ENCODE measurements at regions not wholly inside any gene's neighbourhood (a gene's known extent, or its start where the extent isn't known, plus 50 kb on each side); places are given as distances from the start of the nearest gene placed in this dataset.
A peak's percentile ranks its signal among the peaks of the same experiment; 100 is the strongest.

DNA sequence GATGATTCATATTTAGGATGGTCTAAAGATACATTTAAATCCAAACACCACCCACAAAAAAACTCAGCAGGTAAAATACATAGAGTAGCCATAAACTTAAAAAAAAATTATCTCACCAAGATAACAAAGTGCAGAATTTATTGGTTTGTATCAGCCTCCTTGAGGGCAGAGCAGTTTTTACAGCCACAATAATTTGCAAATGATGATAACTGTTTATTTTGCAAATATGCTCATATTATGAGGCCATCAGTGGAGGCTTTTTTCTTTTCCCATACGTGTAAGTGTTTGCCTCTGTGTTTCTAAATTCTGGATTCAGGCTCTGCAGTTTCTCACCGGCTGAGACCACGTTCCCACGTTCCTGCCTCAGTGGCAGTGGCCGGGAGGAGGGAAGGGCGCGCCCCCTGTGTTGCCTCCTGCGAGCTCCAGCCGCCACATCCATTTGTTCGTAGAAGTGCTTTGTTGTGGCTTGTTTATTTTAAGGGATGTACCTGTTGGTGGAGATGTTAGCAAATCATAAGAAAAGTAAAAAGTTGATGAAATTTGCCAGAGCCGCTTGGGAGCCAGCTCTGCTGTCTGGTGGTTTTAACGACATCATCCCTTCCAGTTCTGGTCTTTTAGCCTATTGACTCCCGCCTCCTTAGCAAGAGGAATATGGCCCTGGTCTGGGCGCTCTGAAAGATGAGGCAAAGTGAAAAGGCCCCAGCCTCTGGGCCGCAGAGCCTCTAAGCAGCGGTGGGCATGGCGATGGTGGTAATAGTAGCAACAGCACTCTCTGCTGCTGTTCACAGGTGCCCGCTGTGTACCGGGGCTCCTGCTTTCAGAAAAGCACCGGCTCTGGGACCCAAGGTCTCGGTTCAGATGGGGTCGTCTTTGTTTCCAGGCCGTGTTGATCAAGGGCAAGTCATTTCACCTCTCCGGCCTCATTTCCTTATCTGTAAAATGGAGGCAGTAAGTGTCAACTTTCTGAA, 66.7 kb upstream of the PPARA start:
- TF ChIP-seq, protein P1, sequence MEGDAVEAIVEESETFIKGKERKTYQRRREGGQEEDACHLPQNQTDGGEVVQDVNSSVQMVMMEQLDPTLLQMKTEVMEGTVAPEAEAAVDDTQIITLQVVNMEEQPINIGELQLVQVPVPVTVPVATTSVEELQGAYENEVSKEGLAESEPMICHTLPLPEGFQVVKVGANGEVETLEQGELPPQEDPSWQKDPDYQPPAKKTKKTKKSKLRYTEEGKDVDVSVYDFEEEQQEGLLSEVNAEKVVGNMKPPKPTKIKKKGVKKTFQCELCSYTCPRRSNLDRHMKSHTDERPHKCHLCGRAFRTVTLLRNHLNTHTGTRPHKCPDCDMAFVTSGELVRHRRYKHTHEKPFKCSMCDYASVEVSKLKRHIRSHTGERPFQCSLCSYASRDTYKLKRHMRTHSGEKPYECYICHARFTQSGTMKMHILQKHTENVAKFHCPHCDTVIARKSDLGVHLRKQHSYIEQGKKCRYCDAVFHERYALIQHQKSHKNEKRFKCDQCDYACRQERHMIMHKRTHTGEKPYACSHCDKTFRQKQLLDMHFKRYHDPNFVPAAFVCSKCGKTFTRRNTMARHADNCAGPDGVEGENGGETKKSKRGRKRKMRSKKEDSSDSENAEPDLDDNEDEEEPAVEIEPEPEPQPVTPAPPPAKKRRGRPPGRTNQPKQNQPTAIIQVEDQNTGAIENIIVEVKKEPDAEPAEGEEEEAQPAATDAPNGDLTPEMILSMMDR (IDR thresholded peaks at IDR 0.05; ENCODE audit: low read depth, low read length), result no peak
- DNase-seq (ENCODE audit: low read depth, low spot score), result no peak
- in situ Hi-C loops (cut with HindIII; ENCODE audit: low sequenced_read_pairs), result no loop called here
- H3K4me3 ChIP-seq (ENCODE audit: low read depth, low read length), result peak overlapping the region; percentile 86

DNA sequence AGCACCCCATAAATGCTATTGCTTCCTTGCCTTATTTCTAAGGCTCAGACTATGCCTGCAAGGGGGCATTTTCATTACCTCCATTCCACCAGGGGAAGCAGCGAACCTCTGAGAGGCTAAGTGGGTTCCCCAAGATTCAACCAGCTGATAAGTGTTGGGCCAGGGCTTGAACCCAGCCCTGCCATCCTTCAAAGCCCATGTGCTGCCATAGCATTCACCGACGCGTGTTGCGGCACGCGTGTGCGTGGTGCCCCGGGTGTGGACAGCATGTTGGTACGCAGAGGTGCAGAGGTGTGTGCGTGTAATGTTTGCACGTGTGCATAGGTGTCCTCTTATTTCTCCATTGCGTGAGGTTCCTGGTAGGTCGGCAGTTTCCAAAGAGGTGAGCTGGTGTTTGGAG, 66.0 kb upstream of the PPARA start:
- in situ Hi-C loops (cut with HindIII; ENCODE audit: low sequenced_read_pairs), result no loop called here
- TF ChIP-seq, protein P1 (IDR thresholded peaks at IDR 0.05; ENCODE audit: low read depth, low read length), result no peak
- H3K4me3 ChIP-seq (ENCODE audit: low read depth, low read length), result peak overlapping the region; percentile 86
- DNase-seq (ENCODE audit: low read depth, low spot score), result no peak

DNA sequence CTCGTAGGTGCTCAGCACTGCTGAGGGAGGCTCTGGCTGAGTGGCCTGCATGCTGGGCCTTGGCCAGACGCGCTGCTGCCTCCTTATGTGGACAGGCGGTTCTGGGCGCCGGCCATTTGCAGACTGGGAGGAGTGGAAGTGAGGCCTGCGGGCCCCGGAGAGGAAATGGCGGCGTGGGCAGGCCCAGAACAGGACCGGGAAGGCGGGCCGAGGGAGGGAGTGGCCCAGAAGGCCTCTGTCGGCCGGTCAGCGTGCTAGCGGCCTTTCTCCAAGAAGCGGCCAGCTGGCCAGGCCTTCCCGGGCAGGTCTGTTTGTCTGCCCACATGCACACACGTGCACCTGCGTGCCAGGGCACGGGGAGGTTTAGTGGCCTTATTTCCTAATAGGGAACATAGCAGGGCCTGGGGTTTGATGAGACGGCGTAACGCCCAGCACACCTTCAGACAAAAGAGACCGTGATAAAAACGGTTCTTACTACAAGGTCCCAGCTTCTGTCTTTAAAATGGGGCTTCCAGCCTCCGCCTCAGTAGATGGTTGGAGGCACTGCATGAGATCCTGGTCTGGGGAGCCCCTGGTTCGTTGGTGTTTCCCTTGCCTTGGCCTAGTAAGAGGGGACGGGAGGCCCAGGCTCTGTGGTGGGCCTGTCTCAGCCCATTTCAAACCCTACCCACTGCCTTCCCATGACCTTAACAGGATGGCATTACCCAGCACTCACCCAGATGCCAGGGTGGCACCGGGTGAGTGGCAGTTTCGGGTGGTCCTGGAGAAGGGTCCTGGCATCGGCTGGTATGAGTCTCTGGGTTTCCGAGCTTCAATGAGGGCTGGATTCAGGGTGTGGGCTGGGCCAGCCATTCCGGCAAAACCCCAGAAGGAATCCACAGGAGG, 65.1 kb upstream of the PPARA start:
- peak; percentile 77 for DNase-seq (ENCODE audit: low read depth, low spot score)
- TF ChIP-seq, protein P1 (IDR thresholded peaks at IDR 0.05; ENCODE audit: low read depth, low read length), result no peak
- in situ Hi-C loops (cut with HindIII; ENCODE audit: low sequenced_read_pairs), result no loop called here
- peak overlapping the region; percentile 86 for H3K4me3 ChIP-seq (ENCODE audit: low read depth, low read length)

DNA sequence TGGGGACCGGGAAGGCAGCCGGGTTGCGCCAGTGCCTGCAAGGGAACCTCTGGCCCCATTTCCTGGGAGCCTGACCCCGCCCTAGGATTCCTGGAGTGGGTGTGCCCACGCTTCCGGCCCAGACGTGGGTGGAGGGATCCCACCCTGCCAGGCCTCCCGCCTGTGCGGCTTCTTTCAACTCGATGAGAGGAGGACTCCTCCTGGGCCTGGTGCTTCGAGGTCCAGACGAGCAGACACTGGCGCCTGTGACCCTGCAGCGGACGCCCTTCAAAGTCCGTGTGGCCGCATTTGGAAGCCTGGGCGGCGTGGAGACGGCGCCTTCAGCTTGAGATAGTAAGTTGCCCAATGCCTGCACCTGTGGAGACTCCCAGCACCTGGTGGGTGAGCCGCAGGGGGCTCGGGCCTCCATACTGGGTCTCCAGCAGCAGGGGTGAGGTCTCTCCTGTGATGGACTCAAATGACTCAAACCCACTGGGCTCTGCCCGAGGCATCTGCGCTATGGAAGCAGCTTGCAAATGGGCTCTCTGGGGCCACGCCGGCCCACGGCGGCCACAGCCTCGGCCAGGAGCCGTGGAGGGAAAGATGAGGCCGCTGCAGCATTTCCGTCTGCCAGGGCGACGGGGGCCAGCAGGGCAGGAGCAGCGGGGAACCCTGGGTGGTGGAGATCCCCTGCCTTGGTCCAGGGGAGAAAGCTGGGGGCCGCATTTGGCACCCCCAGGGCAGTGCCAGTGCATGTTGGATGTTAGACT, 64.3 kb upstream of the PPARA start:
- DNase-seq (ENCODE audit: low read depth, low spot score), result no peak
- in situ Hi-C loops (cut with HindIII; ENCODE audit: low sequenced_read_pairs), result no loop called here
- TF ChIP-seq, protein P1 (IDR thresholded peaks at IDR 0.05; ENCODE audit: low read depth, low read length), result no peak
- H3K4me3 ChIP-seq (ENCODE audit: low read depth, low read length), result peak overlapping the region; percentile 86

DNA sequence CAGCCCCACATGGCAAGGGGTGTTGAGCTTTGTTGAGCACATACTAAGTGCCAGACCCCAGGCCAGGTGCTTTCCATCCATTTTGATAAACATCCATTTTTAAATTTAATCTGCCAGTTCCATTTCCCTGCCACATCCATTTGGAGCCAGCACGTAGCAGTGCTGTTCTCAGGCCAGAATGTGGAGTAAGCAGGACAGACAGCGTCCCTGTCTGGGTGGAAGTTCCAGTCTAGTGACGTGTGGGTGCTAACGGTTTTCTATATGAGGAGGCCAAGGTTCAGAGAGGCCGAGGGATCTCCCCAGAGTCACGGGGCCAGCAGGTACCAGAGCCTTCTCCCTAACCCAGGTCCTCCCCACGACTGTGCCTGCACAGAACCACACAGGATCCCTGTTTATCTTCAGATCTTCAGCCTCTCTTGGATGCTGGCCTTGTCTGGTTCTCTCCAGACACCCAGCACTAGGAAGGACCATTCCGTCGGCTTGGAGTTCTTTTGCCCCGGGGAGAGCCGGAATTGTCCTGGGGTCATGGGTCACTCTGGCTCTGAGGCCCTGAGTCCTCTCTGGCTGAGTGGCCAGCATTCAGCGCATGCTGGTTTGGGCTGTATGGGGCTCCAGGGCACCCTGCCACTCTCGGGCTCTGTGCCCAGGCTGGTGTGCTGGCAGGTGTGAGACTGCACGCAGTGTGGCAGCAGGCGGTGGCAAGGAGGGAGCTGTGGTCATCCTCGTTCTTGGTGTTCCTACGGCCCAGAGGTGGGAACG, 63.6 kb upstream of the PPARA start:
- DNase-seq (ENCODE audit: low read depth, low spot score), result no peak
- TF ChIP-seq, protein P1 (IDR thresholded peaks at IDR 0.05; ENCODE audit: low read depth, low read length), result no peak
- in situ Hi-C loops (cut with HindIII; ENCODE audit: low sequenced_read_pairs), result no loop called here
- peak overlapping the region; percentile 86 for H3K4me3 ChIP-seq (ENCODE audit: low read depth, low read length)
